A673 (cell line): ENCODE measurements at regions not wholly inside any gene's neighbourhood (a gene's known extent, or its start where the extent isn't known, plus 50 kb on each side); places are given as distances from the start of the nearest gene placed in this dataset.

ENCODE experiments used
- BruUV-seq: library from RNA; stranded (reverse); fragments of 400-500 nt; replicated peaks from 2 replicates; lab custom pipeline; 2021; lab: Mats Ljungman, UMichigan
- CTCF ChIA-PET: fragments of 300-600 bp; sonication (Branson Sonifier 250); formaldehyde crosslinking; loops from one replicate; lab custom pipeline; 2022; ENCODE audit warnings: antibody characterized with exemption; lab: Charles Lee
- POLR2A ChIA-PET: fragments of 300-600 bp; sonication (Branson Sonifier 250); formaldehyde crosslinking; loops from one replicate; lab custom pipeline; 2022; ENCODE audit warnings: antibody characterized with exemption; ENCODE audit not compliant: low non-redundant PET; lab: Charles Lee
- DNase-seq: peaks from one replicate; pipeline ENCODE4 v3.0.0-alpha.2; 2015; ENCODE audit warnings: low spot score
- H3K27ac ChIP-seq: fragments of 200-600 bp; sonication (generic); 2 replicates; pipeline ENCODE4 v1.5.1; 2016; ENCODE audit warnings: mixed run types, low read depth, mild to moderate bottlenecking, mixed read lengths, antibody characterized with exemption, low read length; ENCODE audit not compliant: poor library complexity, severe bottlenecking
- H3K27me3 ChIP-seq: fragments of 200-600 bp; sonication (generic); replicated peaks from 2 replicates; pipeline ENCODE4 v1.6.1; 2017; ENCODE audit warnings: mixed run types, low read depth, mild to moderate bottlenecking, mixed read lengths, antibody characterized with exemption, low read length; ENCODE audit not compliant: insufficient read depth, poor library complexity
- H3K36me3 ChIP-seq: fragments of 200-600 bp; sonication (generic); 2 replicates; pipeline ENCODE4 v1.6.1; 2016; ENCODE audit warnings: mixed run types, mild to moderate bottlenecking, mixed read lengths, antibody characterized with exemption, low read length; ENCODE audit not compliant: insufficient read depth, poor library complexity, severe bottlenecking
- H3K4me1 ChIP-seq: fragments of 200-600 bp; sonication (generic); 2 replicates; pipeline ENCODE4 v1.6.1; 2017; ENCODE audit warnings: mixed run types, mild to moderate bottlenecking, mixed read lengths, antibody characterized with exemption, low read length; ENCODE audit not compliant: insufficient read depth, poor library complexity, severe bottlenecking
- H3K4me3 ChIP-seq: fragments of 200-600 bp; sonication (generic); 2 replicates; pipeline ENCODE4 v1.5.1; 2016; ENCODE audit warnings: low read depth, mixed run types, mild to moderate bottlenecking, mixed read lengths, low read length; ENCODE audit not compliant: poor library complexity, severe bottlenecking
- H3K9me3 ChIP-seq: fragments of 200-600 bp; sonication (generic); 2 replicates; pipeline ENCODE4 v1.6.1; 2016; ENCODE audit warnings: mixed run types, low read depth, mild to moderate bottlenecking, mixed read lengths, antibody characterized with exemption, low read length; ENCODE audit not compliant: poor library complexity, severe bottlenecking
- EZH2 ChIP-seq: fragments of 200-600 bp; sonication (generic); IDR thresholded peaks from 2 replicates; pipeline ENCODE4 v1.6.1; 2017; ENCODE audit warnings: borderline replicate concordance, low read depth, mild to moderate bottlenecking, mixed read lengths, antibody characterized with exemption, low read length; ENCODE audit not compliant: poor library complexity, severe bottlenecking
- intact Hi-C: fragments of 100-400 bp; cut with micrococcal nuclease; formaldehyde crosslinking; loops from one replicate; pipeline ENCODE4 v1.10.0; 2022; ENCODE audit not compliant: unreplicated experiment
- TF ChIP-seq, protein P1 (sequence below): fragments of 300-800, 200-600 bp; sonication (generic); conservative IDR thresholded peaks from 2 replicates; pipeline ENCODE4 v1.5.1; 2017; ENCODE audit warnings: low read depth, mild to moderate bottlenecking, antibody characterized with exemption, low read length, moderate library complexity, mixed read lengths

DNA sequence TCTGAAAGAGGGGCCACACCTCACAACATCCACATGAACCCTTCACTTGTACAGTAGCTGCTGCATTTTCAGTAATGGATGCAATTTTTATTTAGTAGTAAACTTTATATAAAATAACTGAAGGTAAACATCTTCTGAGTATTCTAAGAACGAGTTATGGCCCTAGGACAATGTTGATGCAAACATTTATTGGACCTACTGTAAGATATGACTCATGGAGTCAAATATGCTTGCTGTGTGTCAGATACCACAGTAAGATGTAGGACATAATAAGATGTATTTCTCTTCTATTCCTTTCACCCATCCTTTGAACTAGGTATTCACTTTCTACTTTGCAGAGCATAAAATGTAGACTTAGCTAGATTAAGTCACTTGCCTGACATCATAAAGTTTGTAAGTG is 87.6 kb downstream of the TEX13C start:
- no peak for DNase-seq
- no TSS peak for BruUV-seq
- CTCF ChIA-PET, result no interaction called here
- intact Hi-C loops, result no loop called here
- TF ChIP-seq EZH2, result no peak
- no peak overlapping the region for H3K4me3 ChIP-seq
- POLR2A ChIA-PET, result no interaction called here
- no peaks in the 10 kb centered on the region for H3K4me1 ChIP-seq
- no peaks in the 10 kb centered on the region for H3K9me3 ChIP-seq
- H3K27me3 ChIP-seq, result no peaks in the 10 kb centered on the region
- no peaks in the 10 kb centered on the region for H3K36me3 ChIP-seq
- H3K27ac ChIP-seq, result no peak overlapping the region

DNA sequence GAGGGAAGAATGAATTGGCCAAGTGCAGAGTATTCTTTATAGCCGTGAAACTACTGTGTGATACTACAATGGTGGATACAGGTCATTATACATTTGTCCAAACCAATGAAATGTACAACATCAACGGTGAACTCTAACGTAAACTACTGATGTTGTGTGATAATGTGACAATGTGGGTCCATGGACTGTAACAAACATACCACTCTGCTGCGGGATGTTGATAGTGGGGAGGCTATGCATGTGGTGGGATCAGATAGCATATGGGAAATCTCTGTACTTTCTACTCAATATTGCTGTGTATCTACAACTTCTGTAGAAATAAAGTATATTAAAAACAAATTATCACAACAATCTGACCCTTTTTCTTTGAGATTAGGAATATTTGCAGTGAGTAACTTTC is 101.1 kb downstream of the TEX13C start:
- DNase-seq, result no peak
- no peaks in the 10 kb centered on the region for H3K27me3 ChIP-seq
- H3K9me3 ChIP-seq, result no peaks in the 10 kb centered on the region
- no peaks in the 10 kb centered on the region for H3K4me1 ChIP-seq
- BruUV-seq, result no TSS peak
- H3K36me3 ChIP-seq, result no peaks in the 10 kb centered on the region
- intact Hi-C loops, result no loop called here
- no peak for TF ChIP-seq EZH2
- TF ChIP-seq, protein P1, sequence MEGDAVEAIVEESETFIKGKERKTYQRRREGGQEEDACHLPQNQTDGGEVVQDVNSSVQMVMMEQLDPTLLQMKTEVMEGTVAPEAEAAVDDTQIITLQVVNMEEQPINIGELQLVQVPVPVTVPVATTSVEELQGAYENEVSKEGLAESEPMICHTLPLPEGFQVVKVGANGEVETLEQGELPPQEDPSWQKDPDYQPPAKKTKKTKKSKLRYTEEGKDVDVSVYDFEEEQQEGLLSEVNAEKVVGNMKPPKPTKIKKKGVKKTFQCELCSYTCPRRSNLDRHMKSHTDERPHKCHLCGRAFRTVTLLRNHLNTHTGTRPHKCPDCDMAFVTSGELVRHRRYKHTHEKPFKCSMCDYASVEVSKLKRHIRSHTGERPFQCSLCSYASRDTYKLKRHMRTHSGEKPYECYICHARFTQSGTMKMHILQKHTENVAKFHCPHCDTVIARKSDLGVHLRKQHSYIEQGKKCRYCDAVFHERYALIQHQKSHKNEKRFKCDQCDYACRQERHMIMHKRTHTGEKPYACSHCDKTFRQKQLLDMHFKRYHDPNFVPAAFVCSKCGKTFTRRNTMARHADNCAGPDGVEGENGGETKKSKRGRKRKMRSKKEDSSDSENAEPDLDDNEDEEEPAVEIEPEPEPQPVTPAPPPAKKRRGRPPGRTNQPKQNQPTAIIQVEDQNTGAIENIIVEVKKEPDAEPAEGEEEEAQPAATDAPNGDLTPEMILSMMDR, result no peak
- H3K27ac ChIP-seq, result no peak overlapping the region
- ChIA-PET POLR2A (no interaction called here), CTCF (no interaction called here)
- H3K4me3 ChIP-seq, result no peak overlapping the region

DNA sequence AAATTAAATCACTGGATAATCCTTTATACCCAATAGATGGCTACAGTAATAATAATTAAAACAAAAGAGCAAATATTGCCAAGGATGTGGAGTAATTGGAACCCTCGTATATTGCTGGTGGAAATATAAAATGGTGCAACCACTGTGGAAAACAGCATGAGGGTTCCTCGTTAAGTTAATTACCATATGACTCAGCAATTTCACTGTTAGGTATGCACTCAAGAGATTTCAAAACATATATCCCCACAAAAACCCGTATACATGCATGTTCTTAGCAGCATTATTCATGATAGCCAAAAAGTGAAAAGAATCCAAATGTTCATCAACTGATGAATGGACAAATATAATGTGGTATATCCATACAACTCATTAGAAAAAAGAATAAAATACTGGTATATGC is 103.3 kb downstream of the TEX13C start:
- Histone ChIP-seq H3K9me3 (no peaks in the 10 kb centered on the region), H3K4me1 (no peaks in the 10 kb centered on the region), H3K4me3 (no peak overlapping the region), H3K27me3 (no peaks in the 10 kb centered on the region), H3K27ac (no peak overlapping the region), H3K36me3 (no peaks in the 10 kb centered on the region)
- TF ChIP-seq, protein P1, result no peak
- no peak for TF ChIP-seq EZH2
- DNase-seq, result no peak
- ChIA-PET CTCF (no interaction called here), POLR2A (no interaction called here)
- intact Hi-C loops, result no loop called here
- no TSS peak for BruUV-seq

DNA sequence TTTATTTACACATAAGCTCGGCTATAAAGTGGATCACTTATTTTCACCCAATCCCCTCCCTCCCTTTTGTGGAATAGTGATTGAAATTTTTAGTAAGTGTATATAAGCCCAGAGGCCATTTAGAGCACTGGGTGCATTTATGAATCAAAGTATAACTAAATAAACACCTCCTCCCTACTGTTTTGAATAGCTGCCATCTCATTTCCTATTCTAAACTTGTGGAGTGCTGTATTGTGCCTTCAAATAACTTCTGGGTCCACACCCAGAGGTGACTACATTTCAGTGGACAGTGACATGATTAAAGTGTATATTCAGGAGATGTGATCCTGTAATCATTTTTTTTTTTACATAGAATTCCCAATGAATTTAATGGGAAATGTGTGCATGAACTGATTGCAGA is 104.9 kb downstream of the TEX13C start:
- Histone ChIP-seq H3K36me3 (no peaks in the 10 kb centered on the region), H3K27ac (no peak overlapping the region), H3K4me3 (no peak overlapping the region), H3K4me1 (no peaks in the 10 kb centered on the region), H3K27me3 (no peaks in the 10 kb centered on the region), H3K9me3 (no peaks in the 10 kb centered on the region)
- DNase-seq, result no peak
- no peak for TF ChIP-seq EZH2
- TF ChIP-seq, protein P1, result no peak
- intact Hi-C loops, result no loop called here
- CTCF ChIA-PET, result interaction anchor here (0.6 kb wide), 1 partner anchor 1961 kb away, joined by 13 read pairs; no protein-coding TSS in a partner anchor
- BruUV-seq, result no TSS peak
- POLR2A ChIA-PET, result no interaction called here
